ENCODE measurements at regions not wholly inside any gene's neighbourhood (a gene's known extent, or its start where the extent isn't known, plus 50 kb on each side); places are given as distances from the start of the nearest gene placed in this dataset.

- Histone ChIP-seq H2BK120ac (ENCODE audit: low read depth, low read length) (no peak overlapping the region), H2BK15ac (ENCODE audit: low read depth, low read length) (no peak overlapping the region), H4K91ac (ENCODE audit: insufficient read depth, low read depth, low read length) (no peak overlapping the region), H2AFZ (replicated peaks; ENCODE audit: low read length, poor library complexity) (no peak overlapping the region), H3K27me3 (ENCODE audit: control insufficient read depth, insufficient read depth, low read length) (no peaks in the 10 kb centered on the region), H3K14ac (replicated peaks; ENCODE audit: low read depth, low read length) (no peak overlapping the region), H3K79me1 (ENCODE audit: low read depth in 1 of 2, low read length in 2 of 2) (no peaks in the 10 kb centered on the region), H3K18ac (ENCODE audit: low read depth, low read length) (no peak overlapping the region), H3K56ac (ENCODE audit: extremely low read depth, insufficient read depth, low read length) (no peak overlapping the region), H3K27ac (ENCODE audit: insufficient read depth, low read length) (no peak overlapping the region), H3K23ac (ENCODE audit: low read depth, low read length) (no peak overlapping the region), H3K9me1 (ENCODE audit: insufficient read depth, low read length) (no peaks in the 10 kb centered on the region), H3K9me3 (ENCODE audit: control insufficient read depth, insufficient read depth, low read length) (peaks cover 13% of the 10 kb centered on the region), H3K4ac (ENCODE audit: low read depth, low read length) (no peak overlapping the region), H3K4me1 (ENCODE audit: control insufficient read depth, insufficient read depth, low read length) (no peaks in the 10 kb centered on the region), H3K4me3 (ENCODE audit: insufficient read depth, low read depth, low read length) (no peak overlapping the region), H3K9ac (ENCODE audit: low read depth, low read length) (no peak overlapping the region), H3K4me2 (ENCODE audit: low read depth, low read length) (no peak overlapping the region), H4K8ac (ENCODE audit: low read depth in 2 of 2, low read length in 2 of 2) (no peak overlapping the region), H3K36me3 (ENCODE audit: control insufficient read depth, insufficient read depth, low read length) (no peaks in the 10 kb centered on the region), H2BK20ac (ENCODE audit: low read depth, low read length) (no peak overlapping the region), H2AK9ac (replicated peaks; ENCODE audit: low read depth, low read length, poor library complexity) (no peak overlapping the region), H4K20me1 (ENCODE audit: insufficient read depth, low read length) (no peaks in the 10 kb centered on the region), H2BK5ac (ENCODE audit: low read depth, low read length, poor library complexity, severe bottlenecking) (no peak overlapping the region), H2AK5ac (ENCODE audit: low read depth, low read length) (no peak overlapping the region), H4K5ac (ENCODE audit: low read depth, low read length) (no peak overlapping the region)
- ChIA-PET CTCF (no interaction called here), POLR2A (ENCODE audit: unreplicated experiment) (no interaction called here)
- DNase-seq, result no peak
- in situ Hi-C loops (cut with MboI; ENCODE audit: low sequenced_read_pairs) (no loop called here), dilution Hi-C loops (cut with HindIII; ENCODE audit: low sequenced_read_pairs, unreplicated experiment) (no loop called here), intact Hi-C loops (cut with micrococcal nuclease) (no loop called here)
- no peak for TF ChIP-seq NFE2L2 (IDR thresholded peaks at IDR 0.05; ENCODE audit: low read depth, low read length)
- no peak for TF ChIP-seq CTCF (conservative IDR thresholded peaks at IDR 0.05; ENCODE audit: low read depth, low read length)
- TF ChIP-seq CEBPB (IDR thresholded peaks at IDR 0.05; ENCODE audit: low read depth, low read length), result no peak
- no peak for TF ChIP-seq ELK1 (IDR thresholded peaks at IDR 0.05; ENCODE audit: borderline replicate concordance, low read depth, low read length)
- no peak for TF ChIP-seq SMC3 (IDR thresholded peaks at IDR 0.05; ENCODE audit: low read depth, low read length)
- TF ChIP-seq RAD21 (IDR thresholded peaks at IDR 0.05; ENCODE audit: low read length), result no peak
- no peak for TF ChIP-seq RCOR1 (IDR thresholded peaks at IDR 0.05; ENCODE audit: insufficient replicate concordance, low read length)
- no peak for TF ChIP-seq CHD1 (IDR thresholded peaks at IDR 0.05; ENCODE audit: low read depth, low read length)
- TF ChIP-seq USF2 (IDR thresholded peaks at IDR 0.05; ENCODE audit: low read depth, low read length), result no peak
- no peak for TF ChIP-seq MAZ (IDR thresholded peaks at IDR 0.05; ENCODE audit: borderline replicate concordance, low read depth, low read length)
- TF ChIP-seq MXI1 (IDR thresholded peaks at IDR 0.05; ENCODE audit: borderline replicate concordance, low read depth, low read length), result no peak
- no peak for TF ChIP-seq BHLHE40 (IDR thresholded peaks at IDR 0.05; ENCODE audit: low read depth, low read length)
- no peak for TF ChIP-seq POLR2A (IDR thresholded peaks at IDR 0.05; ENCODE audit: low read depth, low read length)
- TF ChIP-seq FOS (IDR thresholded peaks at IDR 0.05; ENCODE audit: low read depth, low read length), result no peak
- no peak for TF ChIP-seq RFX5 (IDR thresholded peaks at IDR 0.05; ENCODE audit: low read depth, low read length)
- TF ChIP-seq MAFK (IDR thresholded peaks at IDR 0.05; ENCODE audit: low read depth, low read length), result no peak
- BruUV-seq (replicated peaks), result no TSS peak
- ATAC-seq (ENCODE audit: low read depth), result no peak
These were observed 637.9 kb upstream of the DPP6 start for GRCh38 chr7:153414288-153414629.
